ENCODE measurements at regions not wholly inside any gene's neighbourhood (a gene's known extent, or its start where the extent isn't known, plus 50 kb on each side); places are given as distances from the start of the nearest gene placed in this dataset.
"Not testable (repeated sequence)": the region's sequence is repeated elsewhere in the genome, so short reads cannot be mapped to it uniquely, and the experiment has no call there.

DNA sequence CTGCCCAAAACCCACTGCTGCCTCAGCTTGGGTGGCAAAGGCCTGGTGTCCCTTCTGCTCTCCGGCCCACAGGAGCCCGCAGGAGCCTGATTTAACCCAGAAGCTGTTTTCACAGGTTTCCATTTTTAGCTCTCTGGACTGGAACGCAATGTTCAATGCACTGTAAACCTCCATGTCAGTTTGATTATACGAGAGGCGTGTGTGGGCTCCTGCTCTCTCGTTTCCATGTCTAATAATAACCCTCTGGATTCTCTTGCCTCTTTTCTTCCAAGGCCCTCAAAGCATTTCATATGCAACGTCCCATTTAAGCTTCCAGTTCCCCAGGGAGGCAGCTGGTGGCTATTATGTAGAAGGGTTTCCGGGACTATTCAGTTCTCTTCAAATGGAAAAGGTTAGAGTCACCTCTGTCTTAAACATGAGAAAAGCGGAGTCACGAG lies 161.1 kb downstream of the SUDS3 start:
- Mint-ChIP-seq H3K4me1 (peaks cover 5% of the 10 kb centered on the region), H3K9me3 (no peaks in the 10 kb centered on the region), H3K27me3 (ENCODE audit: low read depth) (no peaks in the 10 kb centered on the region), H3K4me3 (no peak overlapping the region), H3K27ac (peak overlapping the region in 2 of 3 experiments; percentile 27 to 85), H3K36me3 (ENCODE audit: low read depth) (no peaks in the 10 kb centered on the region)
- TF ChIP-seq CTCF (IDR thresholded peaks at IDR 0.05; ENCODE audit: unreplicated experiment in 3 of 3) = no peak

GRCh38 chr12:118541071-118541470 lies 164.7 kb downstream of the SUDS3 start:
- Mint-ChIP-seq H3K9me3 (no peaks in the 10 kb centered on the region), H3K4me3 (no peak overlapping the region), H3K36me3 (ENCODE audit: low read depth) (no peaks in the 10 kb centered on the region), H3K4me1 (peaks cover 5% of the 10 kb centered on the region), H3K27ac (no peak overlapping the region), H3K27me3 (ENCODE audit: low read depth) (no peaks in the 10 kb centered on the region)
- TF ChIP-seq CTCF (IDR thresholded peaks at IDR 0.05; ENCODE audit: unreplicated experiment in 3 of 3) = no peak

GRCh38 chr12:118541934-118542333 lies 165.6 kb downstream of the SUDS3 start:
- no peak overlapping the region for H3K27ac Mint-ChIP-seq
- TF ChIP-seq CTCF (IDR thresholded peaks at IDR 0.05; ENCODE audit: unreplicated experiment in 3 of 3) = no peak
- H3K9me3 Mint-ChIP-seq = peaks cover under 1% of the 10 kb centered on the region
- no peaks in the 10 kb centered on the region for H3K27me3 Mint-ChIP-seq (ENCODE audit: low read depth)
- H3K36me3 Mint-ChIP-seq (ENCODE audit: low read depth) = no peaks in the 10 kb centered on the region
- H3K4me3 Mint-ChIP-seq = no peak overlapping the region
- peaks cover 5% of the 10 kb centered on the region for H3K4me1 Mint-ChIP-seq

GRCh38 chr12:118543651-118544050 lies 167.3 kb downstream of the SUDS3 start:
- H3K27ac Mint-ChIP-seq = no peak overlapping the region
- no peaks in the 10 kb centered on the region for H3K27me3 Mint-ChIP-seq (ENCODE audit: low read depth)
- TF ChIP-seq CTCF (IDR thresholded peaks at IDR 0.05; ENCODE audit: unreplicated experiment in 3 of 3) = no peak

DNA sequence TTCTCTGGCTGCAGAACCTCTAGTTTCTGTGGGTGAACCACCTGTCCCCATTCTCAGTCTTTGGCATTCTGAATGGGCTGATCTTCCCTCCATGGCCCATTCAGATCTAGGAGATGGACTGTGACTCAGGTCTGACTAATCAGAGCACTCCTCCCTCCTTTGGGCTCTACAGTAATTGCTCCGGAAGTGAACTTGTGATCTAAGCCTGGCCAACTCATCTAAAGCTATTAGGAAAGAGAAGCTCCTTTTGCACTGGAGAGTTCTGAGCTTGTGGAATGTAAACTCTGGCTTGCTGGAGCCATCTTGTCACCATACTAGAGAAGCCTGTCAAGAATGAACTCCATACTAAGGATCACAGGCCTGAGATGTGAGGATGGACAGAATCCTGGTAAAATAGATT lies 168.2 kb downstream of the SUDS3 start:
- Mint-ChIP-seq H3K27ac (no peak overlapping the region), H3K27me3 (ENCODE audit: low read depth) (no peaks in the 10 kb centered on the region), H3K4me3 (no peak overlapping the region), H3K4me1 (no peaks in the 10 kb centered on the region), H3K9me3 (peaks cover 5% of the 10 kb centered on the region), H3K36me3 (ENCODE audit: low read depth) (no peaks in the 10 kb centered on the region)
- no peak for TF ChIP-seq CTCF (IDR thresholded peaks at IDR 0.05; ENCODE audit: unreplicated experiment in 3 of 3)

More at GRCh38 chr12:118543651-118544050, 167.3 kb downstream of the SUDS3 start:
- Mint-ChIP-seq H3K4me1 (no peaks in the 10 kb centered on the region), H3K36me3 (ENCODE audit: low read depth) (no peaks in the 10 kb centered on the region), H3K9me3 (peaks cover 5% of the 10 kb centered on the region), H3K4me3 (no peak overlapping the region)

DNA sequence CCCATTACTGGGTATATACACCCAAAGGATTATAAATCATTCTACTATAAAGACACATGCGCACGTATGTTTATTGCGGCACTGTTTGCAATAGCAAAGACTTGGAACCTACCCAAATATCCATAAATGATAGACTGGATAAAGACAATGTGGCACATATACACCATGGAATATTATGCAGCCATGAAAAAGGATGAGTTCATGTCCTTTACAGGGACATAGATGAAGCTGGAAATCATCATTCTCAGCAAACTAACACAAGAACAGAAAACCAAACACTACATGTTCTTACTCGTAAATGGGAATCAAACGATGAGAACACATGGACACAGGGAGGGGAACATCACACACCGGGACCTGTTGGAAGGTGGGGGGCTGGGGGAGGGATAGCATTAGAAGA lies 171.3 kb downstream of the SUDS3 start:
- not testable (repeated sequence) for H3K27ac Mint-ChIP-seq; H3K27me3 Mint-ChIP-seq (ENCODE audit: low read depth); H3K4me3 Mint-ChIP-seq; H3K9me3 Mint-ChIP-seq; H3K36me3 Mint-ChIP-seq (ENCODE audit: low read depth); H3K4me1 Mint-ChIP-seq
